Esophagus muscularis mucosa (tissue), 4 donors: ENCODE measurements at regions not wholly inside any gene's neighbourhood (a gene's known extent, or its start where the extent isn't known, plus 50 kb on each side); places are given as distances from the start of the nearest gene placed in this dataset.

Experiments
- DNase-seq: peaks from one replicate; pipeline ENCODE4 v3.0.0-alpha.2; 2017; ENCODE audit errors: extremely low spot score
- H3K27ac ChIP-seq, 4 donors: fragments of 200-600 bp; sonication (generic); replicated peaks in 1 of 4; 1 replicate in 3 of 4; 2 replicates in 1 of 4; pipeline ENCODE4 v1.5.1; 2016 to 2019; ENCODE audit warnings: mild to moderate bottlenecking in 1 of 4
- H3K27me3 ChIP-seq, 4 donors: fragments of 200-600 bp; sonication (generic); one replicate each; pipeline versions ENCODE4 v1.5.1 to v1.6.0; 2016 to 2019
- H3K36me3 ChIP-seq, 4 donors: fragments of 200-600 bp; sonication (generic); one replicate each; pipeline ENCODE4 v1.5.1; 2016 to 2019
- H3K4me1 ChIP-seq, 4 donors: fragments of 200-600 bp; sonication (generic); one replicate each; pipeline ENCODE4 v1.5.1; 2016 to 2019
- H3K4me3 ChIP-seq, 4 donors: fragments of 200-600 bp; sonication (generic); 1 replicate in 2 of 4; 2 replicates in 2 of 4; pipeline ENCODE4 v1.5.1; 2016 to 2019; ENCODE audit warnings: mild to moderate bottlenecking in 4 of 4, moderate library complexity in 1 of 4
- H3K9me3 ChIP-seq, 4 donors: fragments of 200-600 bp; sonication (generic); 1 replicate in 3 of 4; 2 replicates in 1 of 4; pipeline ENCODE4 v1.5.1; 2016 to 2019
- EP300 ChIP-seq: sonication (generic); formaldehyde crosslinking; IDR thresholded peaks from one replicate; pipeline ENCODE4 v1.6.1; 2017; ENCODE audit warnings: antibody characterized with exemption
- POLR2A ChIP-seq: fragments of 450-650 bp; IDR thresholded peaks from one replicate; pipeline ENCODE4 v1.6.1; 2017; ENCODE audit warnings: antibody characterized with exemption, moderate library complexity, mild to moderate bottlenecking, low read depth
- POLR2AphosphoS5 ChIP-seq, 2 donors: sonication (generic); formaldehyde crosslinking; IDR thresholded peaks; one replicate each; pipeline ENCODE4 v1.6.1; 2017; ENCODE audit warnings: antibody characterized with exemption in 2 of 2
- WGBS: methylation state at CpG from one replicate; pipeline ENCODE4 v1.1.5; 2018; 5-methylcytosine and 5-hydroxymethylcytosine counted together
- intact Hi-C: fragments of 100-400 bp; cut with DNase I; formaldehyde crosslinking; loops from one replicate; pipeline ENCODE4 v1.15.1; 2023
- TF ChIP-seq, protein P1 (sequence below), 3 experiments: fragments of 200-600 bp in 2 of 3; fragments of 450-650 bp in 1 of 3; sonication (generic) in 2 of 3; IDR thresholded peaks; one replicate each; pipeline ENCODE4 v1.5.1; 2017 to 2019; ENCODE audit warnings: antibody characterized with exemption in 3 of 3, mild to moderate bottlenecking in 2 of 3, moderate library complexity in 1 of 3

DNA sequence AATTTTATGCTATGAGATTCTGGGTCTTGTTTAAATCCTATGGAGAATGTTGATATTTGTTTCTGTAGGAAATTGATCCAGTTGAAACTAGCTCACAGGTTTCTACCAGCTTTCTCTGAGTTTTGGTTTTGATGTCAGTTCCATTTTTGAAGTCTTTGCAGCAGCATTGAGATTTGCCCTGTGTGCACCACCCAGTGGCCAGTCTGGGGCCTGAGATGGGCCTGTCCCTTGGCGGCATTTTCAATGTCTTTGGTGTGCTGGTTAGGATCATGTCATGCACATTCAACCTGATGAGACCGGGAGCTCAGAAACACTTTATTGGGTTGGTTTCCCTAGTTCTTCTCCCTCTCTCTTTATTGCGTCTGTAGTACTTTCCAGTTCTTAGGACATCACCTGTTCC is 395.2 kb upstream of the MAP3K7 start:
- no peak for DNase-seq
- Histone ChIP-seq H3K36me3 (no peaks in the 10 kb centered on the region), H3K27me3 (no peaks in the 10 kb centered on the region), H3K4me3 (no peak overlapping the region), H3K4me1 (no peaks in the 10 kb centered on the region), H3K27ac (no peak overlapping the region), H3K9me3 (no peaks in the 10 kb centered on the region)
- TF ChIP-seq EP300 (no peak), POLR2AphosphoS5 (IDR thresholded peaks at IDR 0.05) (no peak), POLR2A (no peak)
- TF ChIP-seq, protein P1, sequence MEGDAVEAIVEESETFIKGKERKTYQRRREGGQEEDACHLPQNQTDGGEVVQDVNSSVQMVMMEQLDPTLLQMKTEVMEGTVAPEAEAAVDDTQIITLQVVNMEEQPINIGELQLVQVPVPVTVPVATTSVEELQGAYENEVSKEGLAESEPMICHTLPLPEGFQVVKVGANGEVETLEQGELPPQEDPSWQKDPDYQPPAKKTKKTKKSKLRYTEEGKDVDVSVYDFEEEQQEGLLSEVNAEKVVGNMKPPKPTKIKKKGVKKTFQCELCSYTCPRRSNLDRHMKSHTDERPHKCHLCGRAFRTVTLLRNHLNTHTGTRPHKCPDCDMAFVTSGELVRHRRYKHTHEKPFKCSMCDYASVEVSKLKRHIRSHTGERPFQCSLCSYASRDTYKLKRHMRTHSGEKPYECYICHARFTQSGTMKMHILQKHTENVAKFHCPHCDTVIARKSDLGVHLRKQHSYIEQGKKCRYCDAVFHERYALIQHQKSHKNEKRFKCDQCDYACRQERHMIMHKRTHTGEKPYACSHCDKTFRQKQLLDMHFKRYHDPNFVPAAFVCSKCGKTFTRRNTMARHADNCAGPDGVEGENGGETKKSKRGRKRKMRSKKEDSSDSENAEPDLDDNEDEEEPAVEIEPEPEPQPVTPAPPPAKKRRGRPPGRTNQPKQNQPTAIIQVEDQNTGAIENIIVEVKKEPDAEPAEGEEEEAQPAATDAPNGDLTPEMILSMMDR (IDR thresholded peaks at IDR 0.05): no peak
- WGBS: 96% methylated on average over 3 of the region's 3 CpGs
- intact Hi-C loops: no loop called here

- TF ChIP-seq POLR2AphosphoS5 (IDR thresholded peaks at IDR 0.05) (no peak), EP300 (no peak), POLR2A (no peak)
- TF ChIP-seq, protein P1 (IDR thresholded peaks at IDR 0.05): no peak
- Histone ChIP-seq H3K4me1 (no peaks in the 10 kb centered on the region), H3K36me3 (no peaks in the 10 kb centered on the region), H3K9me3 (no peaks in the 10 kb centered on the region), H3K27me3 (no peaks in the 10 kb centered on the region), H3K4me3 (no peak overlapping the region), H3K27ac (no peak overlapping the region)
- no peak for DNase-seq
- intact Hi-C loops: no loop called here
- 50% methylated on average over 4 of the region's 4 CpGs for WGBS
Measured at GRCh38 chr6:90978046-90978445, 391.2 kb upstream of the MAP3K7 start.

DNA sequence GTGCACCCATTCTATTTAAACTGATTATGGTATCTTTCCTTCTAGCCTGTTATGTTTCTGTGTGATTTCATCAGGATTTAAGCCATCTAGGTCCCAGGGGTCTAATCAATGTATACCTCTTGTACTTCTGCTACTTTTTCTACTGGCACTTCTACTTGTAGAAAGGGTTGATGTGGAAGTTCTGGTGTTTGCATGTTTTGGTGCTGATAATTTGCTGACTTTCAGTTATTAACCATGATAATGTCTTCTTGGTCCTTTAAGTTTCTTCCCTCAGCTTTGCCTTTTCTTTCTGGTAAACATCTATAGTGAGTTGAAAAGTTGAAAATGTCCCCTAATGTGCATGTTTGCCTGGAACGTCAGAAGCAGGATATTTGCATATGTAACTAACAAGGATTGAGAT is 390.6 kb upstream of the MAP3K7 start:
- Histone ChIP-seq H3K4me3 (no peak overlapping the region), H3K4me1 (no peaks in the 10 kb centered on the region), H3K27me3 (no peaks in the 10 kb centered on the region), H3K9me3 (no peaks in the 10 kb centered on the region), H3K27ac (no peak overlapping the region), H3K36me3 (no peaks in the 10 kb centered on the region)
- WGBS: 43% methylated on average over 1 of the region's 1 CpG
- no peak for TF ChIP-seq POLR2AphosphoS5 (IDR thresholded peaks at IDR 0.05)
- TF ChIP-seq, protein P1 (IDR thresholded peaks at IDR 0.05): no peak
- no peak for TF ChIP-seq EP300
- no peak for TF ChIP-seq POLR2A
- intact Hi-C loops: no loop called here
- DNase-seq: no peak

DNA sequence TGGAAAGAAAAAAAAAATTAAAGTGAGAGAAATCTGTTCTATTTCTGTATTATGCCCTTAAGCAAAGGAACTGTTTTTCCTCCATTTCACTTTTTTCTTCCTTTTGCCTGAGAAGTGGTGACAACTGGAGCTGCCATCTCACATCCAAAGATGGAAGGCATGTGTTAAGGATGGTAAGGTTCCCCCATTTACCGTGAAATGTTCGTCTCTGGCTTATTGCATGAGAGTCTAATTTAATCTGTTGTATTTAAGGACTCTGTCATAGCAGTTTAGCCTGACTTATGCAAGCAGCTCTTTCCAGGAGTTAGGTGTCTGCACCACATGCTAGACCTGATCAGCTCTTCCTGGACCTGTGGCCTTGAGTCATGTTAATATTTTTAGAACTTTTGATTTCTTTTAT is 389.5 kb upstream of the MAP3K7 start:
- H3K4me3 ChIP-seq: no peak overlapping the region
- TF ChIP-seq POLR2A (no peak), POLR2AphosphoS5 (IDR thresholded peaks at IDR 0.05) (no peak), EP300 (no peak)
- TF ChIP-seq, protein P1 (IDR thresholded peaks at IDR 0.05): no peak
- no peaks in the 10 kb centered on the region for H3K27me3 ChIP-seq
- no peak for DNase-seq
- H3K9me3 ChIP-seq: no peaks in the 10 kb centered on the region
- H3K36me3 ChIP-seq: no peaks in the 10 kb centered on the region
- H3K27ac ChIP-seq: no peak overlapping the region
- no peaks in the 10 kb centered on the region for H3K4me1 ChIP-seq
- 85% methylated on average over 2 of the region's 2 CpGs for WGBS
- intact Hi-C loops: no loop called here

DNA sequence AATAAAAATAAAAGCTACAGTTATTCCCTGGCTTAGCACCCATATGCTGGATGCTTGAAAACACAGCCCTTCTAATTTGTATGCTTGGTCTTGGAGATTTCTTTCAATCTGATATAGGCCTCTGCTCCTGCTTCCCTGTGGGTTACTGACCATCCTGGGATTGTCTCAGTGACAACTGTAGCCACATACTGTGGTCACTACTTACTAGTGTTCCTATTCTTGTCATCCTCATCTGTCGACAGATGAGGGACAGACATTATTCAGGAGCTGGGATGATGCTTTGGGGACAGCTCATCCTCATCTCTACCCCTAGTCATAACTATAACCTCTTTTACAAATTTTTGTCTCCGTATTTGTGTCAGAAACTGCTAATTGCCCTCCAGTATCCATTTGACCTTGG is 388.9 kb upstream of the MAP3K7 start:
- no peak for DNase-seq
- intact Hi-C loops: no loop called here
- TF ChIP-seq, protein P1 (IDR thresholded peaks at IDR 0.05): no peak
- TF ChIP-seq EP300 (no peak), POLR2AphosphoS5 (IDR thresholded peaks at IDR 0.05) (no peak), POLR2A (no peak)
- Histone ChIP-seq H3K36me3 (no peaks in the 10 kb centered on the region), H3K27me3 (no peaks in the 10 kb centered on the region), H3K4me1 (no peaks in the 10 kb centered on the region), H3K27ac (no peak overlapping the region), H3K9me3 (no peaks in the 10 kb centered on the region), H3K4me3 (no peak overlapping the region)
- 79% methylated on average over 2 of the region's 2 CpGs for WGBS
